Kidney glomerular epithelial cell (primary cell): ENCODE measurements at regions not wholly inside any gene's neighbourhood (a gene's known extent, or its start where the extent isn't known, plus 50 kb on each side); places are given as distances from the start of the nearest gene placed in this dataset.

Source experiments
- DNase-seq: peaks from one replicate; lab custom pipeline; 2025; lab: John Stamatoyannopoulos, UW

DNA sequence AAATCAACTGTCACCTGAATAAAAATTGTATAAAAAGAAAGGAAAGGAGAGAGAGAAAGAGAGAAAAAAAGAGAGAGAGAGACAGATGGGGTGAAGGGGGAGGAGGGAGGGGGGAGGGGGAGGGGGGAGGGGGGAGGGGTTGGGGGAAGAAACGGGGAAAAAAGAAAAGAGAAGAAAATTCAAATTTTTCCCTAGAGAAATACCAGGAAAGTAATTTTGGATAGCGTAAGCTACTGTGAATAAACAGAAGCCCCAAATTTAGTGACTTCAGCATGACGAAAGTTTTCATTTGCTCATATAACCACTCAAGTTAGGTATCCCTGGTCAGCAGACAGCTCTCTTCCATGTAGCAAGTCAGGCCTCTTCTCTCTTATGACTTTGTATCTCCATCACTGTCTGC lies 289.4 kb upstream of the MYOCD start:
- no peak for DNase-seq

DNA sequence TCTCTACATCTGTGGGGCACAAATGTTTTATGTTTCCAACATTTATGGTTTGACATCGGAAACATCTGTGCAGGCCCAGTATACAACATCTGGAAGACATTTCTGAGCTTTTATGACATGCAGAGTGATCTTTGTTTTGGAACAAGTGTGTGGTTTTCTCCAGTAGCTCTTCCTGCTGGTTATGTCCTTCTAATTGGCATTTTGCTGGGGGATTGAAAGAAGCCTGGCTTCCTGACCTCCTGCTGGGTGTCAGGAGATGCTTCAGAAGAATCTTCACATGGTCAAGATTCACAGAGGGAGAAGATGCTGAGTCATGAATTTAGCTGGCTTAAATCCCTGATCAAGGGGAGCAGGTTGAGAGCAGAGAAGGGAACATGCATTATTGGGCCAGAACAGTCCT lies 279.5 kb upstream of the MYOCD start:
- no peak for DNase-seq

DNA sequence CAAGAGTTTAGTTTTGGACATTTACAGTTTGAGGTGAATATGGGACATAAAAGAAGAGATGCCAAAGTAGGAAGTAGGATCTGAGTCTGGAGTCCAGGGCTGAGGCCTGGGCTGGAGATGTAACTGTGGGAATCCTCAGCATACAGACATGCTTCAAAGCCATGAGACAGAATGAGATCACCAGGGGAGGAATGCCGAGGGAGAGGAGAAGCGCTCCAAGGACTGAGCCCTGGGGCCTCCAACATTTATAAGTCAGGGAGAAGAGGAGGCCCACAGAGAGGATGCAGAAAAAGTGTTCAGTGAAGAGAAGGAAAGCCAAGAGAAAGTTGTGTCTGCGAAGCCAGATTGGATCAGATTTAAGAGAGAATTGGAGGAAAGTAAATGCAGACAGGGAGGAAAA lies 277.5 kb upstream of the MYOCD start:
- DNase-seq = peak; percentile 56

DNA sequence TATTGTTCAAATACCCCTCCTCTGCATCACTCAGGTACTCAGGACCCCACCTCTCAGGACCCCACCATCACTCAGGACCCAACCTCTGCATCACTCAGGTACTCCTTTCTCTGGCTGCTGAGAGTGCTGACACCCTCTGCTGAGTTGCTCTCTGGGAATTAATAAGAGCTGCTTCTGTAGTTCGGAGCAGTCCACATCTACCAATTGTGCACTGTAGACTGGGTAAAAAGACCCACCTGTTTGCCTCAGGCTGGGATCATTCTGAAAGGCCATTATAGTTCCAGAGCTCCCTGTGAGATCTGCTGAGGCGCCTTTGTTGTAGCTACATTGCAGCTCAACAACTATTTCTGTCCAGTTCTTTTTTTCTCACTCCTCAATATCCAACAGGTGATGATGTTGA lies 276.3 kb upstream of the MYOCD start:
- no peak for DNase-seq

DNA sequence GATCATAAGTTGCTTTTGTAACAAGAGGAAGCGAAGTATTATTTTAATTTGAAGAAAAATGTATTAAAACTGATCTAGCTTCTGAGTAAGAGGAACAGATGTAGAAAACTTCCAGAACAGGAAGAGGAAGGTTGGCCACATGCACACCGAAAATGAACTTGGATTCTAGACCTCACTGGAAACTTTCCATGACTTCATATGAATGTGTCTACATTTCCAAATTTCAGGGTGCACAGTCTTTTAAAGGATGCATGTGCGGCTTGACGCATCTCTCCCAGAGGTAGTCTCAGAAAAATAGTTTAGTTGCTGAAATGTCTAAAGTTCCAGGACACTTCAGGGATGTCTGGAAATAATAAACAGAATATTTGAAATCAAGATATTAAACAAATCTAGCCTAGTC lies 275.1 kb upstream of the MYOCD start:
- no peak for DNase-seq

DNA sequence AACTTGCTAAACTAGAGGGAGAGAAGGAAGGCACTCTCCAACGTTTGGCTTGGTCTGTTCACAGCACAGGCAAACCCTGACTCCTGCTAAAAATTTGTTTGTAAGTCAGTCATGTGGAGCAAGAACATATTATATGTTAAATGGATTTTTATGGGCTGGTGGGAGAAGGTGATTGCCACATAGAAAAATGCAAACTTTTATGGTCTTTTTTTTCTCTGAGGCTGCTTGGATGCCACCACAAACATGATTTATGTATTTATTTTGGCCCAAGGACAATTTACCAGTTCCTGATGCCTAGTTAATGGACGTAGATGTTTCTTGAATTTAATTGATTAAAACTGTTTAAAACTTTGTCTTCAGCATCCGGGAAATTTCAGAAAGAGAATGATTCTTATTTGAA lies 274.2 kb upstream of the MYOCD start:
- peak; percentile 54 for DNase-seq

DNA sequence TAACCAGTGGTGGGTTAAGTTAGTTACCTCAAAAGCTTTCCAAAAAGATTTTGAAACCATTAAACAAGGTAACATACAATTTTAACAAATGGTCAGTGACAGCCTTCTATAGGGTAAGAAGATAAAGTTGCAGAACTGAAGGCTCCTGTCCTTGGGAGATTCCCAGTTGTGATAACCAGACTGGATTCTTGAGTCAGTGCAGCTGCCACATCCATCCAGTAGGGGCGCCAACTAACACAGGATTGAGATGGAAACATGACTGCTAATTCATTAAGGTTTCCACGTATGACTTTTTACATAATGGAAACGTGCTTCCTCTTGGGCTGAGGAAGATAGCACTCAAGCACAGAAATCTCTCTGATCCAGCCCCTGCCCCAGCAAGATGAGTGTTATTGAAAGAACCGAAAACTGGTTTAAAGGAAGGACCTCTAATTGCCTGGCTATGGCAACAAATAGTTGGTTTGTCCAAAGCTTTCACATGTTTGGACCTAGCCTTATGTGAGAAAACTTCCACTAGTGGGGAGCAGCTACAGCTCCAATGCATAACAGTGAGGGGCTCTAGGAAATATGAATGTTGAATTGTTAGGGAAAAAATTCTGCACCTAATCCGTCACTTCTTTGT lies 269.8 kb upstream of the MYOCD start:
- no peak for DNase-seq

DNA sequence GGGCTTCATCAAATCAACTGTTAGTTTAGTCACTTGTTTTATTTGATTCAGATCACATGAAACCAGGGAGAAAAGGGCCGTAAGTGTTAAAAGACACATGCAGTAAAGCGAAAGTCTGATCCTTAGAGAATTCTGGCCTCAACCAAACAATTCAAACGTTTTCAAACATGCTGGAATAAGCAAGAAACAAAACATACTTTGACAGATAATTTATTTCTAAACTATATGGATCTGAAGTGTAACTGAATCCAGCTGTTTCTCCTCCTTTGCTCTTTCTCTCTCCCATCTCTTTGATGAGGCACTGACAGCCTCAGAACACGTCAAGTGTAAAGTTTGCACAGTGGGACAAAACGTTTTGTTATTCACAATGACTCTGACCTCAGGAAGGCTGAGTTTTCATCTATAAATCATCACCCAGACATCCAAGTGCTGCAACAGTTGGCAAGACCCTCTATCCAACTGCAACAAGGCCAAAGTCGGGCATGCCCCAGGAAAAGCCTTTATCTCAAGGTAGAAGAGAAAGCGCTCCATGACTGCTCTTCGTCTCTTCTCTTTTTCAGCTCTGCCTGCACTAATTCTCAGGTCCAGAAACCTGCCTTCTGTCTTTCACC lies 267.1 kb upstream of the MYOCD start:
- DNase-seq = no peak

DNA sequence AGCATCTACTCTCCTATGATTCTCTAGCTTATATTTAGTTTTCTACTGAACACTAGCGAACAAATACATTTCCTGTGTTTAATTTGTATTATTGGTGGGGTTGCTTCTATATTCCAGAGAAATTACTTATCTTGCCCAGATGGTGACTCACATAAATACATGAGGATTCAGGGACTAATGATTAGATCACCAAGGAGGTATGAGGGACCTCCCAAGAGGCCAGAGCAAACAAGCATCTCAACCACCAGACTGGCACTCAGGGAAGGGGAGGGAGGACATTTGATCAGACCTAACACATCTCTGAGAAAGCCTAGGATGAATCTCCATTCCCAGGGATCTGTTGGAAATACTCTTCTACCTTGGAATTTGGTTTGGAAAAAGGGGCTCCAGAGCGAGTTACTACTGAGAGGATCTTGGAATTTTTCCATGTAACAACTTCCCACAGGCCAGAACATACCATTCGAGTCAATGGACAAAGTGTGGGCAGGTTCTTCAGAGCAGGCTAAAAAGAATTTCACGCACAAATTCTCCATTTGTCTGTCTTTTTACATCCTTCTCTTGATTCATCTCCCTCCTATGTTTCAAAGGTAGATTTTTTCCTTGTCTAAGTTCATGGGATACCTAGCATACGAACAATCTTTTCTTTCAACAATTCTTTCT lies 262.6 kb upstream of the MYOCD start:
- DNase-seq = peak; percentile 76

DNA sequence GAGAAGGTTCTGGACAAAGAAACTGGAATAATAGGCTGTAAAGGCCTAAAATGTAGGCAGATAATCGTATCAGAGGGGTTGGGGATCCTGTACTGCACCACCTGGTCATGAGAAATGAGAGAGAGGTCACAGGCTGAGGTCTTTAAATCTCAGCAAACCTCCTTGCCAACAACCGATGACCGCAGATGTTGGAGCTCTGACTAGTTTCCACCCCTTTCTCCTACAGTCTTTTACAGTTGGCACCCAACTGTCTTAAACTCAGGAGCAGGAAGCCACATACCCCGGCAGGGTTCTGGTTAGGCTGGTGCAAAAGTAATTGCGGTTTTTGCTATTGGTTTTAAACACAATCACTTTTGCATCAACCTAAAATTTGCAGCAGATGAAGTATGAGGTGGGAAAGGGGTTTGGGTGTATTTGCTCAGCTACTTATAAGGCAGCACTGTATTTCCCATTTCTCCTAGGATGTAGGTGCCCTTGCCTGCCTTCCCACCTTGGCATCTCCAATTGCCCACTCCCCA lies 261.8 kb upstream of the MYOCD start:
- no peak for DNase-seq

DNA sequence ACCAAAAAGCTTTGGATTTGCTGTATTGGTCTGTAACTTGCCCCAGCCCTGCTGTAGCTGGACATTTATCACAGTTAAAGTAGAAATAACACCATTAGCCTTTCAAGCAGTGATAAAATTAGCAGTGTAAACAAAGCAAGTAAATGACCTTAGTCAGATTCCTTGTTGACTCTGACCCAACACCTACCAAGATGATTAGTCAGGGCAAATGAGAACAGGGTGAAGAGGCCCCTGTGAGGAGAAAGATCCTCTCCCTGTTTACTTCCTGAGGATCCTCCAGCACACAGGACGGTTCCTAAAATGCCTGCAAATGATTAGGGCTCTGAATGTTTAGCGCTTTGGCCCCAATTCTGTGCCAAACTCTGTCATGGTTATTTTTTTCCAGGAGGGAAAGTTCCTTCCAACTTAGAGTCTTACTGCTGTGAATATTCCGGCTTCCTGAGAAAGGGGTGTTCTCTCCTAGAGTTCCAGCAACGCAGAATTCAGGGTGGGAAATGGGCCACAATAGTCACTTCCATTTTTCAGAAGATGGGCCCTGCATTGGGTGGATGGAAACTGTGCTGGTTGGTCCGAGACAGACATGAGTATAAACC lies 259.0 kb upstream of the MYOCD start:
- peak; percentile 19 for DNase-seq

DNA sequence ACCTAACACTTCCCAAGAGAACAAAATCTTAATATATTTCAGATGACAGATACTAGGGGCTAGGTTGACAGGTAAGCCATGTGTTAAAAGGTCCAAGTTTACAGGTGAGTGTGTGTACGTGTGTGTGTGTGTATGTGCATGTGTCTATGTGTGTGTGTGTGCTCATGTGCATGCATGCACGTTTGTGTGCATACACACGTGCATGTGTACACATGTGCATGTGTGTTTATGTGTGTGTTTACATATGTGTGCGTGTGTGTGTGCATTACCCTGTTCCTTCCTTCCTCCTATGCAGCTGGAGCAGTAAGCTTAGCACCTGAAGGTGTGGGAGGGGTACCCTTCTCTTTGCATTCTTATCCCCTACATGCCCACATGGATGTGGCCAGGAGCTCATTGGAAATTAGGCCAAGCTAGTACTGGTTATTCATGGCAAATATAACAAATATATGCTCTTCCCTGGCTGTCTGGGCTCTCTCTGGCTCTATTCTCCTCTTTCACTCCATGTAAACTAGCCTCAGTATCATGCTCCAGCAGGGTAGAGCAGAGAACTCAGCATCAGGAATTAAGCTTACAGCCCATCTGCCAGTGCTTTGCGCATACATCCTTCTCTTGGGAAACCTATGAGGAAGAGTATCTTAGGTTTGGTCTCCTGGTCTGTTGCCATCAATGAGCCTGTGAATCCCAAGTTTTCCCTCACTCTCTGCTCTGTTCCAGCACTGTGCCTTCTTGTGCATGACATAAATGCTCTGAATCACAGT lies 258.0 kb upstream of the MYOCD start:
- DNase-seq = no peak

DNA sequence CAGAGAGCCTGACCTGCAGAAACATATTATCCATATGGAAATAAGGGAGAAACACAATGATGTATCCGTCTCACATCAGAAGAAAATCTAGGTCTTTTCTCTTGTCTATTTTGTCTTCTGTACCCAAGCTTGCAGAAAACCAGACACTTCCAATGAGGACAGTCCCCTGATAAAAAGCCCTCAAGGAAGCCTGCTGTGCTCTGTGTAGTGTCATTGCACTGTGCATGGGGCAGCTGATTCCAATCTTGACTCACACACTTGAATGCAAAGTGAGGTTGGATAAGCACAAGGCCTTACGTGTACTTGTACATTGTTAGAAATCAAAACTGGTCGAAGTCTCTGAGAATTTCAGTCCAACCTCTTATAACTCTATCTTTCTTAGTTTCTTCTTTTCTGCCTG lies 256.6 kb upstream of the MYOCD start:
- DNase-seq = no peak

DNA sequence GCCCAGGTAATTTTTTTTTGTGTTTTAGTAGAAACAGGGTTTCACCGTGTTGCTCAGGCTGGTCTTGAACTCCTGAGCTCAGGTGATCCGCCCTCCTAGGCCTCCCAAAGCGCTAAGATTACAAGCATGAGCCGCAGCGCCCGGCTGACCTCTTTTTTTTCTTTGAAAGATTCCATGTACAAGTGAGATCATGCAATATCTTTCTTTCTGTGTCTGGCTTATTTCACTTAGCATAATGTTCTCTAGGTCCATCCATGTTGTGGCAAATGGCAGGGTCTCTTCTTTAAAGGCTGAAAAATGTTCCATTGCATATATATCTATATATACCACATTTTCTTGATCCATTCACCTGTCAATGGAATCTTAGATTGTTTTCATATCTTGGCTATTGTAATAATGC lies 255.0 kb upstream of the MYOCD start:
- no peak for DNase-seq

DNA sequence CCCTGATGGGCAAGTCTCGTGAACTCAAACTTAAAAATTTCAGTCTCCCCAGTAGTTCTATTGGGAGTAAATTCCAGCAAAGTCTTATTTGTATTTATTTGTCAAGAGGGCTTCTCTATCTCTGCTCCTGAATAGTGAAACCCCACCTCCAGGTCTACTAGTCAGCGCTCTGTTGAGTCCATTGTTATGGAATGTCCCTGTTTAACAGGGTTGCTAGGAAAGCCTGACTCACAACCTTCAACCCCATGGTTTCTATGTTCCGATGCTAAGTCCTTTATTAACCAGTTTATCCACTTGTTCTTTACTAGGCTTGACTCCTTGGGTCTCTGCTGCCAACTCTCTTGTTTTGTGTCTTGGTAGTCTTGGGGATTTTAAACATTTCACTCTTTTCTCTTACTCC lies 250.7 kb upstream of the MYOCD start:
- peak; percentile 57 for DNase-seq

DNA sequence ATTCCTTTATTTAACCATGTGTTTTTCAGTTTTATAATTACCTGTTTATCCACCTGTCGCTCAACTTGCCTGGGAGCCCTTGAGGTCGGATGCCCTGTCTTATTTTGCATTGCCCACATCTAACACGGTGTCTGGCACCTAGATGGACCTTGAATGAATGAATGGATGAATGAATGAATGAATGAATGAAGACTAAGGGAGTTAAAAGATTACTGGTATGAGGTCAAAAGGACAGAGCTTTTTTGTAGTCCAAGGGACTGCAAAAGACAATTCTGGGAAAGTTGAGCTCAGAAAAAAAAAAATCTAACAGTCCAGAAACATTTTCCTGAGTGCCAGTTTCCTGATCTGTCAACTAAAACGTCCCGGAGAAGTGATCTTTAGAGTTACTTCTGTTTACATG lies 244.6 kb upstream of the MYOCD start:
- DNase-seq = no peak

DNA sequence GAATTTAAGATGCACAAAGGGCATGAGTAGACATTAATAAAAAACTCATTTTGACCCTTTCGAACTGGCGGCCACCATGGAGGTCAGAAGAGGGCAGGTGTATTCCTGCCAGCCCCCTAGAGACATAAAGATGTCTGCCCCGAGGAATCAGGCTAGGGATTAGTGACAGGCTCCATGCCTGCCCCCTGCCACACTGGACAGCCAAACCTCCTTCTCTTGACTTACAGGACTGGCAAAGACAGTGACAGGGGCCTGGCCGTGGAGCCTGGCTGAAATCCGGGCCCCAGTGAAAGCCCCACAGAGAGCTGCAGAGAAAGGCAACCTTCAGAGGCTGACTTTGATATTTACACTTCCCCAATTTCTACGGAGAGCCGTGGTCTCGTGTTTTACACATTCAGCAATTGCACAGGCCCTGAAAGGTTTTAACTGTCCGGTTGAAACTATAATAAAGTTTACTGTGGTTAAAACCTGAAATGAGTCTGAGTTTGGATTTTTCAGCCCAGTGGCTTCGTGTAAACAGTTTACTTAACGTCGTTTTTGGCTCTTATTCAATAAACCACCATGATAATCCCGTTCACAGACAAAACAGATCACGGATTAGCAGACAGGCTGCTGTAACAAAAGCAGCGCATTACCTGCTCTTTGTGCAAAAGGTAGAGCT lies 243.9 kb upstream of the MYOCD start:
- DNase-seq = no peak

DNA sequence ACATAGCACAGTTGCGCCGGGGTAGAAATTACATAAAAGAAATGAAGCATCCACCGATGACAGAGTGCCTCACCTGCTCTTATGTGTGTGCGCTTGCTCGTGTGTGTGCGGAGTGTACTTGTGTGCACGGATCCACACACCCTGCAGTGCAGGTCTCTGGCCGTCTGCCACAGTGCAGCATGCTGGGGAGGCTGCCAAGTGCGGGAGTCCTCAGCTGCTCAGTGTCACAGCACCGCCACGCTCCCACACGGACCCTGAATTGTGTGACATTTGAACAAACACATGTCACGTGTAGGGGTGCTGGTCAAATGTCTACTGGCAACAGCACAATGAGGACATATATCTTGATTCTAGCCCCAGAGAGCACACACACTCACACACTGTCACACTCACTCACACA lies 243.0 kb upstream of the MYOCD start:
- DNase-seq = no peak

DNA sequence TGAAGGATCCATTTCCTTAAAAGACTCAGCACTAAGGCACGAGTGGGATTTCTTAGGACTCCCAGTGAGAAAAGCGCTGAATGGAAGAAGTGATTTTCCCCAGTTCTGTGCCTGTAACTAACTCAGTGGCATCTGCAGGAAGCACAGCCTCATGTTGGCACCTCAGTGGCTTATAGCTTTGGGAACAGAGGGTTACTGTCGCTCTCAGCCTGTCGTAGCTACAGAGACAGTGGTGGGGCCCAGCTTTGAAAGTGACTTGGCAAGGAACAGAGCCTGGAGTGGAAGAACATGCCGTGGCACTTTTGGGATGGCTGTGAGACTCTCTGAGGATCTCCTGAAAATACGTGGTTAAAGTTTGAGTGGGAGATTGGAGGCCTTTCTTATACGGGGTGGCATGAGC lies 242.4 kb upstream of the MYOCD start:
- DNase-seq = no peak

DNA sequence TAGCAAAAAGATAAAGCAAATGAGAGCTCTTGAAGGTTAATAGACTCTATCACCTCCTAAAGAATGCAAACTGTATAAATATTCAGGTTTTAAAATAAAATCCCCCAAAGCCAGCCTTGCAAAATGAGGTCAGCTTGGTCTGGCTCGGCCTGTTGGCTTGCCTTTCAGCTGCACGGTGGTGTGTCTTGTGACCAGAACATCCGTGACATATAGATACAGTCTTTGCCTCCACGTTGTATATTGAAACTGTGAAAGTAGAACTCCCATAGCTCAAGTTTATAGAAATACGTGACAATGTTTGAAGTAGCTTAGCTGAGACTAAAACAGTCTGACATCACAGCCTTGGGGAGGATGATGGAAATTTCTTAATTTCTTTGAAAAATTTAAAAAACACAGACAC lies 236.6 kb upstream of the MYOCD start:
- DNase-seq = no peak

DNA sequence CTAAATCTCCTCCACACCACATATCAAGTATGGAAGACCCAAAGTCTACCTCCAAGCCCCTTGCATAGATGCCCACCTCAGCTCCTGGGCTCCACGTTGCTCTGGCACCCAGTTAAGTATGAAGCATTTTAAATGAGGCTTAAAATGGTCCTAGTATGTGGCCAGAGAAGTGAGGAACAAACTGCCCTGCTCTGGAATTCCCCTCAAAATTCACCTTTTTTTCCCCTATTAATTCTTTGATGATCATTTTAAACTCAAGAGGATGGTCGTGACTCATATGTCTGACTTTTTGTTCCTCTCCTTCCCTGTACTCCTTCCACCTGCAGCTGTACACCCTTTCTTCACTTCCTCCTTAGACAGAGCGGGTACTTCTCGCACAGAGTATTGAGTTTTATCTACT lies 234.5 kb upstream of the MYOCD start:
- DNase-seq = no peak

DNA sequence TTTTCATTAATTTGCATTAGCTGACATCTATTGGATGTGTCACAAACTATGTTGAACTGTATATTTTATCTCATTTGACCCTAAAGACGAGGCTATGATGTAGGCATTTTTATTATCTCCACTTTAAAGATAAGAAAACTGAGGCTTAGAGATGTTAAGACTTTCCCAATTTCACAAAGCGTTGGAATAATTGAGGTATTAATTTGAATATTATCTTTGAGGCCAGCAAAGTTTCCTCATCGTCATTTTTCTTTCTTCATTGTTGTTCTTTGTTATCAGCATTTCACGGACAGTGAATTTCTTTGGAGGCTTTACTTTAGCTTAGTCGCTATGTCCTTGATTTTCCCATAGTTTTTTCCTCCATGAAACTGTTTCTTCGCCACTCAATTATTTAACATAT lies 227.5 kb upstream of the MYOCD start:
- no peak for DNase-seq
